GM12873 (cell line): ENCODE measurements at regions not wholly inside any gene's neighbourhood (a gene's known extent, or its start where the extent isn't known, plus 50 kb on each side); places are given as distances from the start of the nearest gene placed in this dataset.
A peak's percentile ranks its signal among the peaks of the same experiment; 100 is the strongest.

ENCODE experiments used
- TF ChIP-seq, protein P1 (sequence below): IDR thresholded peaks from 2 replicates; pipeline ENCODE4 v1.5.1; 2012; ENCODE audit warnings: low read depth, mild to moderate bottlenecking, moderate library complexity, low read length, control low read depth; ENCODE audit not compliant: insufficient read depth; ENCODE audit errors: missing control alignments

DNA sequence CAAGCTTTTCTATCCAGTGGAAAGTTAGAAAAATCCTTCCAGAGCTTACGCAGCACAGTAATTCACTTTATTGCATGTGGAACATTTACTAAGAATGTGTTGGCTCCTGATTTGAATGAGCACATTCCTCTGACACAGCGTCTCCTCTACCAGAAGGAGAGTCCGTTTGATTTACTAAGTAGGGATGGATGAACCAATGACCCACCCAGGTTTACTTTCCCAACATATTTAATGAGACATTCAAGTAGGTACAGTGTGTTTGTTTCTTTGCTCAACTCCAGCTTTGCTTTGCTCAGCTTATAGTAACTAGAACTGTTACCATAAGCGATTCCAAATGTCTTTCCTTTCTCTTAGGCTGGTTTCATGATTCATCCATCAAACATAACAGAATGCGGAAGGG lies 161.7 kb downstream of the SMARCA1 start:
- TF ChIP-seq, protein P1, sequence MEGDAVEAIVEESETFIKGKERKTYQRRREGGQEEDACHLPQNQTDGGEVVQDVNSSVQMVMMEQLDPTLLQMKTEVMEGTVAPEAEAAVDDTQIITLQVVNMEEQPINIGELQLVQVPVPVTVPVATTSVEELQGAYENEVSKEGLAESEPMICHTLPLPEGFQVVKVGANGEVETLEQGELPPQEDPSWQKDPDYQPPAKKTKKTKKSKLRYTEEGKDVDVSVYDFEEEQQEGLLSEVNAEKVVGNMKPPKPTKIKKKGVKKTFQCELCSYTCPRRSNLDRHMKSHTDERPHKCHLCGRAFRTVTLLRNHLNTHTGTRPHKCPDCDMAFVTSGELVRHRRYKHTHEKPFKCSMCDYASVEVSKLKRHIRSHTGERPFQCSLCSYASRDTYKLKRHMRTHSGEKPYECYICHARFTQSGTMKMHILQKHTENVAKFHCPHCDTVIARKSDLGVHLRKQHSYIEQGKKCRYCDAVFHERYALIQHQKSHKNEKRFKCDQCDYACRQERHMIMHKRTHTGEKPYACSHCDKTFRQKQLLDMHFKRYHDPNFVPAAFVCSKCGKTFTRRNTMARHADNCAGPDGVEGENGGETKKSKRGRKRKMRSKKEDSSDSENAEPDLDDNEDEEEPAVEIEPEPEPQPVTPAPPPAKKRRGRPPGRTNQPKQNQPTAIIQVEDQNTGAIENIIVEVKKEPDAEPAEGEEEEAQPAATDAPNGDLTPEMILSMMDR: no peak

DNA sequence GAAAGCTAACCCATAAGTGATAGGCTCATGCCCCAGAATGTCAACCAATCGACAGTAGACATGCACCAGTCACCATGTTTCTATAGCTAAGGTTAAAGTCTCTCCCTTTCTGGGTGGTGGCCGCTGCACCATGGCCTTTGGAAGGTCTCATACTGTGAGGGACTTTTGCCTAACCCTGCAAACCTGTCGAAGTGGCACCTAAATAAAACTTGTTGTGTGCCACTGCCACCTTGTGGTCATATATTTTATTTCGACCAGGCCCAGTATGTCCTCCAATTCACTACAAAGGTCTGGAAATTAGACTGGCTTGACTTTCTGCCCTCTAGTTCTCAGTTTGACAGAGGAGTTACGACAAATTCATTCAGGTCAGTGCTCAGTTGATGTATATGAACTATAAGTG lies 163.1 kb downstream of the SMARCA1 start:
- TF ChIP-seq, protein P1: peak; percentile 64

DNA sequence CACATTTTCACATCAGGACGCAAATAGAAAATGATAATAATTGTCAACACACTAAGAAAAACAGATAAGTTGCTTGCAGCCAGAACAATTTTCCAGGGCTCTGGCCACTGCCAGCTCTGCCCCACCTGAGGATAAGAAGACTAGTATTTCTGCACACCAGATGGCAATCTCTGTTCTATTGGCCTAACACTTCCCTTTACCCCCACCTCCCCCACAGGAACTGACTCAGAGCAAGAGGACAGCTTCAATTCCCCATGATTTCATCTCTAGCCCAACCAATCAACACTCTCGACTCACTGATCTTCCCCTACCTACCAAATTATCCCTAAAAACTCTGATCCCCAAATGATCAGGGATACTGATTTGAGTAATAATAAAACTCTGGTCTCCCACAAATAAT lies 164.0 kb downstream of the SMARCA1 start:
- TF ChIP-seq, protein P1: no peak

DNA sequence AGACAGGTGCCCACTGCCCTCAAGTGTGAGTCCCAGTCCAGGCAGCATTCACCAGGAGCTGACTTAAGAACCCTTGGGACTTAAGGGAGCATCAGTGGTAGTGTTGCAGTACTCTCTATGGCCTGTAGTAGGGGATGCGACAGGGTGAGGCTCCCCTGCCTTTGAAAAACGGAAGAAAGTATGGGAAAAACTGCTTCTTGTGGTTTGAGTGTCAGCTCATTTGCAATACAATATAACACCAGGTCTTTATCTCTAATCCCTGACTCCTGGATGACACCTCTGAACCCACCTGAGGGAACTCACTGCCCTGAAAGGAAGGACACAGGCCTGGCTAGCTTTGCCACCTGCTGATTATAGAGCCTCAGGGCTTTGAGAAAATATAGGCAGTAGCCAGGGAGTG lies 176.0 kb downstream of the SMARCA1 start:
- TF ChIP-seq, protein P1: peak; percentile 65

DNA sequence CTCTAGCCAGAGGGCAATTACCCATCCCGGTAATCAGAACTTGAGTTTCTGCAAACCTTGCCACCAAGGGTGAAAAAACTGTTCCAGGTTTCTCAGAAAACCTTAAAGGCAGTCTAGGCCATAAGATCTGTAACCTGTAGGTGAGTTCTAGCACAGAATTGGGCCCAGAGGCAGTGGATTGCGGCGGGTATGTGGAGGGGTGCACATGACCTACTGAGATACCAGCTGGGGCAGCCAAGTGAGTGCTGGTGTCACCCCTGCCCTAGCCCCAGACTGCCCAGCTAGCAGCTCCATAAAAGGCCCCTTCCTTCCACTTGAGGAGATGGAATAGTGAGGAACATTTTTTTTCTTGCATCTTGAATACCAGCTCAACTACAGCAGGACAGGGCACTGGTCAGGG lies 176.7 kb downstream of the SMARCA1 start:
- TF ChIP-seq, protein P1: no peak

DNA sequence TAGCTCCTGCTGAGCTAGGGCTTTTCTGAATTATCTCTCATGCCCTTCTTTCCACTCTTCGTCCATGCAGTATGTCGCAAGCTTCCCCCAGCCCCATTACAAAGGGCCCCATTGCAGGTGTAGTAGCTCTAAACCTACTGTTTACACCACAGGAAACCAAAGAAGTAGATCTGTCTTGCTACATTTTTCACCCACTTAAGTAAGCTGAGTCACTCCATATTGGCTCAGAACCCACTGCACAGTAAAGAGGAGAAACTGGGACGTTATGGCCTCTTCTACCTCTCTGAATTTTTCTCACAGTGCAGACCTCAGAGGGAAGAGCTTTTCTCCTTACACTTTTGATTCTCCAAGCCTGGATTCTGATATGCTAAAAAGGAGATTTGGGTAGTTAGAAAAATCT lies 200.2 kb downstream of the SMARCA1 start:
- TF ChIP-seq, protein P1: no peak

DNA sequence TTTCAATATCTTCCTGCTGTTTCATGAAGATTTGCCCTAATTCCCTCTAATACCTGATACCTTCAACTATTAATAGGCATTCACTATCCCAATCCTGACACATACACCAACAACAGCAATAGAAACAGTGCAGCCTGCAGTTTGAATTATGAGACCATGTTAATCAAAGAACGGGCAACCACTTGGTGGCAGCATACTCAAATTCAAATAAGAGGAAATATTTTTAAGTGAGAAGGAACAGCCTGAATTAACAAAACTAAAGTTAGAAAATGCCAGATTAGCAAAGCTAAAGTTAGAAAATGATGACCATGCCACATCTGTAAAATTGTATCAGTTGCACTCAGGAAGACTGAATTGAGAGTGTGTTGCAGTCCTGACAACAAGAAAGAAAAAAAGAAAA lies 204.9 kb downstream of the SMARCA1 start:
- TF ChIP-seq, protein P1: peak; percentile 28
